22Rv1 (cell line): ENCODE measurements at regions not wholly inside any gene's neighbourhood (a gene's known extent, or its start where the extent isn't known, plus 50 kb on each side); places are given as distances from the start of the nearest gene placed in this dataset.
"Not testable (repeated sequence)": the region's sequence is repeated elsewhere in the genome, so short reads cannot be mapped to it uniquely, and the experiment has no call there.

ENCODE experiments used
- ZFX ChIP-seq: fragments of 450-650 bp; IDR thresholded peaks from 2 replicates; pipeline ENCODE4 v1.6.1; 2017; ENCODE audit warnings: antibody characterized with exemption, borderline replicate concordance
- TF ChIP-seq, protein P1 (sequence below): fragments of 450-650 bp; IDR thresholded peaks from 2 replicates; pipeline ENCODE4 v1.5.1; 2017; ENCODE audit warnings: mild to moderate bottlenecking

- TF ChIP-seq, protein P1, sequence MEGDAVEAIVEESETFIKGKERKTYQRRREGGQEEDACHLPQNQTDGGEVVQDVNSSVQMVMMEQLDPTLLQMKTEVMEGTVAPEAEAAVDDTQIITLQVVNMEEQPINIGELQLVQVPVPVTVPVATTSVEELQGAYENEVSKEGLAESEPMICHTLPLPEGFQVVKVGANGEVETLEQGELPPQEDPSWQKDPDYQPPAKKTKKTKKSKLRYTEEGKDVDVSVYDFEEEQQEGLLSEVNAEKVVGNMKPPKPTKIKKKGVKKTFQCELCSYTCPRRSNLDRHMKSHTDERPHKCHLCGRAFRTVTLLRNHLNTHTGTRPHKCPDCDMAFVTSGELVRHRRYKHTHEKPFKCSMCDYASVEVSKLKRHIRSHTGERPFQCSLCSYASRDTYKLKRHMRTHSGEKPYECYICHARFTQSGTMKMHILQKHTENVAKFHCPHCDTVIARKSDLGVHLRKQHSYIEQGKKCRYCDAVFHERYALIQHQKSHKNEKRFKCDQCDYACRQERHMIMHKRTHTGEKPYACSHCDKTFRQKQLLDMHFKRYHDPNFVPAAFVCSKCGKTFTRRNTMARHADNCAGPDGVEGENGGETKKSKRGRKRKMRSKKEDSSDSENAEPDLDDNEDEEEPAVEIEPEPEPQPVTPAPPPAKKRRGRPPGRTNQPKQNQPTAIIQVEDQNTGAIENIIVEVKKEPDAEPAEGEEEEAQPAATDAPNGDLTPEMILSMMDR = not testable (repeated sequence)
- TF ChIP-seq ZFX = not testable (repeated sequence)
These were observed 72.3 kb upstream of the PLEKHM1 start for GRCh38 chr17:45562868-45563267.
